AG20443 (cell line): ENCODE measurements at regions not wholly inside any gene's neighbourhood (a gene's known extent, or its start where the extent isn't known, plus 50 kb on each side); places are given as distances from the start of the nearest gene placed in this dataset.
A peak's percentile ranks its signal among the peaks of the same experiment; 100 is the strongest.
"Not testable (repeated sequence)": the region's sequence is repeated elsewhere in the genome, so short reads cannot be mapped to it uniquely, and the experiment has no call there.

Experiments used
- DNase-seq: peaks from one replicate; pipeline ENCODE4 v3.0.0; 2012; ENCODE audit warnings: low spot score, mixed read lengths

- no peak for DNase-seq
These were observed 166.5 kb upstream of the PITRM1 start for GRCh38 chr10:3339121-3339520.

- DNase-seq, result no peak
These were observed 165.2 kb upstream of the PITRM1 start for GRCh38 chr10:3337741-3338140.

- no peak for DNase-seq
These were observed 164.2 kb upstream of the PITRM1 start for GRCh38 chr10:3336673-3337293.

- no peak for DNase-seq
These were observed 160.8 kb upstream of the PITRM1 start for GRCh38 chr10:3333426-3333825.

- no peak for DNase-seq
These were observed 159.2 kb upstream of the PITRM1 start for GRCh38 chr10:3331690-3332230.

GRCh38 chr10:3331187-3331586, 158.6 kb upstream of the PITRM1 start:
- no peak for DNase-seq

GRCh38 chr10:3330663-3331062, 158.1 kb upstream of the PITRM1 start:
- DNase-seq, result peak; percentile 70

- DNase-seq, result no peak
These were observed 153.6 kb upstream of the PITRM1 start for GRCh38 chr10:3325954-3326750.

GRCh38 chr10:3324612-3325038, 152.0 kb upstream of the PITRM1 start:
- peak; percentile 16 for DNase-seq

- DNase-seq, result peak; percentile 62
These were observed 151.4 kb upstream of the PITRM1 start for GRCh38 chr10:3323865-3324498.

- DNase-seq, result no peak
These were observed 148.5 kb upstream of the PITRM1 start for GRCh38 chr10:3321123-3321522.

- DNase-seq, result no peak
These were observed 147.2 kb upstream of the PITRM1 start for GRCh38 chr10:3319811-3320226.

GRCh38 chr10:3318480-3318807, 145.9 kb upstream of the PITRM1 start:
- not testable (repeated sequence) for DNase-seq

- DNase-seq, result not testable (repeated sequence)
These were observed 145.2 kb upstream of the PITRM1 start for GRCh38 chr10:3317553-3318479.

GRCh38 chr10:3314445-3315085, 142.0 kb upstream of the PITRM1 start:
- DNase-seq, result not testable (repeated sequence)

GRCh38 chr10:3313784-3314444, 141.3 kb upstream of the PITRM1 start:
- DNase-seq, result peak; percentile 72

GRCh38 chr10:3312403-3312940, 139.9 kb upstream of the PITRM1 start:
- no peak for DNase-seq

GRCh38 chr10:3310016-3310784, 137.6 kb upstream of the PITRM1 start:
- no peak for DNase-seq

GRCh38 chr10:3306050-3306449, 133.5 kb upstream of the PITRM1 start:
- no peak for DNase-seq
